PC-3 (cell line): ENCODE measurements at regions not wholly inside any gene's neighbourhood (a gene's known extent, or its start where the extent isn't known, plus 50 kb on each side); places are given as distances from the start of the nearest gene placed in this dataset.

Experiments
- ATAC-seq: fragments of 200-7000 bp; cut with Tn5 transposase; 2 replicates; pipeline ENCODE4 v1.9.1; 2020; ENCODE audit warnings: mild to moderate bottlenecking, moderate library complexity
- BruUV-seq: library from RNA; stranded (reverse); fragments of 400-500 nt; replicated peaks from 2 replicates; lab custom pipeline; 2021; lab: Mats Ljungman, UMichigan
- CTCF ChIA-PET: fragments of 300-600 bp; sonication (Branson Sonifier 250); formaldehyde crosslinking; loops from one replicate; lab custom pipeline; 2022; ENCODE audit warnings: antibody characterized with exemption; lab: Charles Lee
- POLR2A ChIA-PET: fragments of 300-600 bp; sonication (Branson Sonifier 250); formaldehyde crosslinking; loops from one replicate; lab custom pipeline; 2022; ENCODE audit warnings: antibody characterized with exemption; ENCODE audit not compliant: unreplicated experiment; lab: Charles Lee
- DNase-seq: peaks from one replicate; pipeline ENCODE4 v3.0.0-alpha.2; 2015
- H2AFZ ChIP-seq: fragments of 300-600 bp; sonication (generic); 2 replicates; pipeline ENCODE4 v1.6.0; 2016; ENCODE audit warnings: antibody characterized with exemption, low read length
- H3F3A ChIP-seq: fragments of 300-600 bp; sonication (generic); one replicate; pipeline ENCODE4 v1.6.0; 2017; ENCODE audit warnings: antibody characterized with exemption, low read length, control low read depth, mild to moderate bottlenecking; ENCODE audit not compliant: unreplicated experiment
- H3K27ac ChIP-seq: fragments of 300-600 bp; sonication (generic); 2 replicates; pipeline ENCODE4 v1.5.1; 2016; ENCODE audit warnings: mild to moderate bottlenecking, low read length
- H3K27me3 ChIP-seq: fragments of 300-600 bp; sonication (generic); 2 replicates; pipeline ENCODE4 v1.6.1; 2016; ENCODE audit warnings: low read length, mixed read lengths
- H3K36me3 ChIP-seq: fragments of 300-600 bp; sonication (generic); 2 replicates; pipeline ENCODE4 v1.6.1; 2016; ENCODE audit warnings: low read depth, mixed run types, low read length, mixed read lengths
- H3K4me1 ChIP-seq: fragments of 300-600 bp; sonication (generic); 2 replicates; pipeline ENCODE4 v1.5.1; 2016; ENCODE audit warnings: low read length; ENCODE audit not compliant: insufficient read depth
- H3K4me2 ChIP-seq: fragments of 300-600 bp; sonication (generic); 2 replicates; pipeline ENCODE4 v1.6.0; 2016; ENCODE audit warnings: low read length
- H3K4me3 ChIP-seq: fragments of 300-600 bp; sonication (generic); 2 replicates; pipeline ENCODE4 v1.5.1; 2016; ENCODE audit warnings: mild to moderate bottlenecking, low read length, mixed read lengths
- H3K79me2 ChIP-seq: fragments of 300-600 bp; sonication (generic); 2 replicates; pipeline ENCODE4 v1.6.1; 2017; ENCODE audit warnings: low read length, mixed read lengths
- H3K9ac ChIP-seq: fragments of 300-600 bp; sonication (generic); 2 replicates; pipeline ENCODE4 v1.6.0; 2016; ENCODE audit warnings: mild to moderate bottlenecking, low read length
- H3K9me2 ChIP-seq: fragments of 300-600 bp; sonication (generic); replicated peaks from 2 replicates; pipeline ENCODE4 v1.6.1; 2016; ENCODE audit warnings: mixed run types, low read length, mixed read lengths
- H3K9me3 ChIP-seq: fragments of 300-600 bp; sonication (generic); 2 replicates; pipeline ENCODE4 v1.6.1; 2016; ENCODE audit warnings: low read length, mixed read lengths
- H4K20me1 ChIP-seq: fragments of 300-600 bp; sonication (generic); 2 replicates; pipeline ENCODE4 v1.6.1; 2016; ENCODE audit warnings: low read length, mixed read lengths
- CTCF ChIP-seq: fragments of 300-600 bp; sonication (generic); conservative IDR thresholded peaks from 2 replicates; pipeline ENCODE4 v1.5.1; 2017; ENCODE audit warnings: antibody characterized with exemption, low read depth, mild to moderate bottlenecking, low read length
- EZH2 ChIP-seq: fragments of 300-600 bp; sonication (generic); IDR thresholded peaks from one replicate; pipeline ENCODE4 v1.6.1; 2017; ENCODE audit warnings: antibody characterized with exemption, mild to moderate bottlenecking, low read length; ENCODE audit not compliant: unreplicated experiment
- EZH2phosphoT487 ChIP-seq: fragments of 300-600 bp; sonication (generic); IDR thresholded peaks from 2 replicates; pipeline ENCODE4 v1.6.1; 2018; ENCODE audit warnings: mild to moderate bottlenecking, antibody characterized with exemption, low read length, borderline replicate concordance
- intact Hi-C: fragments of 100-400 bp; cut with micrococcal nuclease; formaldehyde crosslinking; loops from 2 replicates; pipeline ENCODE4 v1.9.0; 2023

GRCh38 chr5:116724971-116725370 is 150.3 kb upstream of the SEMA6A start:
- Histone ChIP-seq H3K27me3 (no peaks in the 10 kb centered on the region), H2AFZ (no peak overlapping the region), H3K79me2 (no peaks in the 10 kb centered on the region), H3K9me2 (no peaks in the 10 kb centered on the region), H3K27ac (no peak overlapping the region), H3F3A (no peaks in the 10 kb centered on the region), H4K20me1 (no peaks in the 10 kb centered on the region), H3K4me3 (no peak overlapping the region), H3K9me3 (no peaks in the 10 kb centered on the region), H3K36me3 (no peaks in the 10 kb centered on the region), H3K4me1 (no peaks in the 10 kb centered on the region), H3K9ac (no peak overlapping the region), H3K4me2 (no peak overlapping the region)
- DNase-seq = no peak
- intact Hi-C loops = no loop called here
- no peak for TF ChIP-seq CTCF
- no peak for TF ChIP-seq EZH2phosphoT487
- no peak for TF ChIP-seq EZH2
- POLR2A ChIA-PET = no interaction called here
- no peak for ATAC-seq
- no TSS peak for BruUV-seq
- CTCF ChIA-PET = no interaction called here

- no TSS peak for BruUV-seq
- ATAC-seq = no peak
- CTCF ChIA-PET = no interaction called here
- Histone ChIP-seq H3K27me3 (no peaks in the 10 kb centered on the region), H3K4me2 (no peak overlapping the region), H3K9me3 (no peaks in the 10 kb centered on the region), H3K9me2 (no peaks in the 10 kb centered on the region), H3K9ac (no peak overlapping the region), H3K27ac (no peak overlapping the region), H4K20me1 (no peaks in the 10 kb centered on the region), H3F3A (no peaks in the 10 kb centered on the region), H3K79me2 (no peaks in the 10 kb centered on the region), H3K4me3 (no peak overlapping the region), H3K4me1 (no peaks in the 10 kb centered on the region), H2AFZ (no peak overlapping the region), H3K36me3 (no peaks in the 10 kb centered on the region)
- TF ChIP-seq EZH2phosphoT487 (no peak), CTCF (no peak), EZH2 (no peak)
- POLR2A ChIA-PET = no interaction called here
- no peak for DNase-seq
- intact Hi-C loops = no loop called here
Observed at GRCh38 chr5:116722651-116723050, 148.0 kb upstream of the SEMA6A start.

GRCh38 chr5:116719106-116719505 is 144.5 kb upstream of the SEMA6A start:
- intact Hi-C loops = no loop called here
- no peaks in the 10 kb centered on the region for H4K20me1 ChIP-seq
- BruUV-seq = no TSS peak
- H3K79me2 ChIP-seq = no peaks in the 10 kb centered on the region
- ATAC-seq (no peak), DNase-seq (no peak)
- H3K9me2 ChIP-seq = no peaks in the 10 kb centered on the region
- H3K9ac ChIP-seq = no peak overlapping the region
- H3K27me3 ChIP-seq = no peaks in the 10 kb centered on the region
- no peak overlapping the region for H2AFZ ChIP-seq
- no peaks in the 10 kb centered on the region for H3K4me1 ChIP-seq
- no peaks in the 10 kb centered on the region for H3F3A ChIP-seq
- no peaks in the 10 kb centered on the region for H3K36me3 ChIP-seq
- TF ChIP-seq EZH2 = no peak
- TF ChIP-seq CTCF = no peak
- TF ChIP-seq EZH2phosphoT487 = no peak
- H3K27ac ChIP-seq = no peak overlapping the region
- no peak overlapping the region for H3K4me3 ChIP-seq
- H3K9me3 ChIP-seq = no peaks in the 10 kb centered on the region
- POLR2A ChIA-PET = no interaction called here
- CTCF ChIA-PET = no interaction called here
- no peak overlapping the region for H3K4me2 ChIP-seq
